ENCODE measurements at regions not wholly inside any gene's neighbourhood (a gene's known extent, or its start where the extent isn't known, plus 50 kb on each side); places are given as distances from the start of the nearest gene placed in this dataset.

GRCh38 chr14:106500571-106500970 is 974.2 kb downstream of the TMEM121 start:
- TF ChIP-seq, protein P1, sequence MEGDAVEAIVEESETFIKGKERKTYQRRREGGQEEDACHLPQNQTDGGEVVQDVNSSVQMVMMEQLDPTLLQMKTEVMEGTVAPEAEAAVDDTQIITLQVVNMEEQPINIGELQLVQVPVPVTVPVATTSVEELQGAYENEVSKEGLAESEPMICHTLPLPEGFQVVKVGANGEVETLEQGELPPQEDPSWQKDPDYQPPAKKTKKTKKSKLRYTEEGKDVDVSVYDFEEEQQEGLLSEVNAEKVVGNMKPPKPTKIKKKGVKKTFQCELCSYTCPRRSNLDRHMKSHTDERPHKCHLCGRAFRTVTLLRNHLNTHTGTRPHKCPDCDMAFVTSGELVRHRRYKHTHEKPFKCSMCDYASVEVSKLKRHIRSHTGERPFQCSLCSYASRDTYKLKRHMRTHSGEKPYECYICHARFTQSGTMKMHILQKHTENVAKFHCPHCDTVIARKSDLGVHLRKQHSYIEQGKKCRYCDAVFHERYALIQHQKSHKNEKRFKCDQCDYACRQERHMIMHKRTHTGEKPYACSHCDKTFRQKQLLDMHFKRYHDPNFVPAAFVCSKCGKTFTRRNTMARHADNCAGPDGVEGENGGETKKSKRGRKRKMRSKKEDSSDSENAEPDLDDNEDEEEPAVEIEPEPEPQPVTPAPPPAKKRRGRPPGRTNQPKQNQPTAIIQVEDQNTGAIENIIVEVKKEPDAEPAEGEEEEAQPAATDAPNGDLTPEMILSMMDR (IDR thresholded peaks at IDR 0.05; ENCODE audit: insufficient read depth, missing control alignments), result no peak
- FAIRE-seq (no peak), DNase-seq (ENCODE audit: insufficient read length, low spot score) (no peak)

DNA sequence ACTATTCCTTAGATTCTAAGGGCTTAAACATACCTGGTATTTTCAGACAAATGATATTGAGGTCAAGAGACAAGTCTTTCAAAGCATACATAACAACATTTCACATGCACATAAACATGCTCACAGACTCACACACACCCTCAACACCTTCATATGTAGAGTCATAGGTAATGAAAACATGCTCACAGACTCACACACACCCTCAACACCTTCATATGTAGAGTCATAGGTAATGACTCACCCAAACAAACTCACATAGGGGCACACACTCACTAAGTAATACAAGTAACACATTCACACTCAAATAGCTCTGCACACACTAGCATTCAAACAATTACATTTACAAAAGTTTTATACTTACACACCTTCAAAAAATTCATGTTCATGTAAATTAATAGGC is 975.5 kb downstream of the TMEM121 start:
- DNase-seq (ENCODE audit: insufficient read length, low spot score) (no peak), FAIRE-seq (no peak)
- TF ChIP-seq, protein P1 (IDR thresholded peaks at IDR 0.05; ENCODE audit: insufficient read depth, missing control alignments), result no peak

- DNase-seq (ENCODE audit: insufficient read length, low spot score) (no peak), FAIRE-seq (no peak)
- TF ChIP-seq, protein P1 (IDR thresholded peaks at IDR 0.05; ENCODE audit: insufficient read depth, missing control alignments), result no peak
These were observed 979.0 kb downstream of the TMEM121 start for GRCh38 chr14:106505366-106505765.

DNA sequence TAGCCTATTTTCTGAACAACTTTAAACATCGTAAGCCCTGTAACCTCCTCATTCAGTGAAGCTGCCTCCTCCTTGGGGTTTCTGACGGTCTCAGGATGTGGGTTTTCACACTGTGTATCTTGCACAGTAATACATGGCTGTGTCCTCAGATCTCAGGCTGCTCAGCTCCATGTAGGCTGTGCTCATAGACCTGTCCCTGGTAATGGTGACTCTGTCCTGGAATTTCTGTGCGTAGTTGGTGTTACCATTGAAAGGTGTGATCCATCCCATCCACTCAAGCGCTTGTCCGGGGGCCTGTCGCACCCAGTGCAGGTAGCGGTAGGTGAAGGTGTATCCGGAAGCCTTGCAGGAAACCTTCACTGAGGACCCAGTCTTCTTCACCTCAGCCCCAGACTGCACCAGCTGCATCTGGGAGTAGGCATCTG is 980.5 kb downstream of the TMEM121 start:
- FAIRE-seq (no peak), DNase-seq (ENCODE audit: insufficient read length, low spot score) (no peak)
- TF ChIP-seq, protein P1 (IDR thresholded peaks at IDR 0.05; ENCODE audit: insufficient read depth, missing control alignments), result no peak

- FAIRE-seq (no peak), DNase-seq (ENCODE audit: insufficient read length, low spot score) (no peak)
- TF ChIP-seq, protein P1 (IDR thresholded peaks at IDR 0.05; ENCODE audit: insufficient read depth, missing control alignments), result no peak
These were observed 981.0 kb downstream of the TMEM121 start for GRCh38 chr14:106507354-106507753.

- FAIRE-seq (no peak), DNase-seq (ENCODE audit: insufficient read length, low spot score) (no peak)
- TF ChIP-seq, protein P1 (IDR thresholded peaks at IDR 0.05; ENCODE audit: insufficient read depth, missing control alignments), result no peak
These were observed 981.8 kb downstream of the TMEM121 start for GRCh38 chr14:106508216-106508615.

GRCh38 chr14:106509176-106509575 is 982.8 kb downstream of the TMEM121 start:
- TF ChIP-seq, protein P1 (IDR thresholded peaks at IDR 0.05; ENCODE audit: insufficient read depth, missing control alignments), result no peak
- FAIRE-seq (no peak), DNase-seq (ENCODE audit: insufficient read length, low spot score) (no peak)
